ENCODE measurements at regions not wholly inside any gene's neighbourhood (a gene's known extent, or its start where the extent isn't known, plus 50 kb on each side); places are given as distances from the start of the nearest gene placed in this dataset.

GRCh38 chr6:63391203-63391970 lies 71.6 kb upstream of the LGSN start:
- no peaks in the 10 kb centered on the region for H3K79me2 ChIP-seq (ENCODE audit: insufficient read depth, low read length)
- no peak overlapping the region for H3K27ac ChIP-seq (ENCODE audit: low read depth, low read length)
- H3K4me3 ChIP-seq (ENCODE audit: insufficient read depth, low read length): no peak overlapping the region
- no peaks in the 10 kb centered on the region for H3K9me3 ChIP-seq (ENCODE audit: low read depth, low read length)
- no peaks in the 10 kb centered on the region for H3K27me3 ChIP-seq (ENCODE audit: insufficient read depth, low read length)
- TF ChIP-seq, protein P1, sequence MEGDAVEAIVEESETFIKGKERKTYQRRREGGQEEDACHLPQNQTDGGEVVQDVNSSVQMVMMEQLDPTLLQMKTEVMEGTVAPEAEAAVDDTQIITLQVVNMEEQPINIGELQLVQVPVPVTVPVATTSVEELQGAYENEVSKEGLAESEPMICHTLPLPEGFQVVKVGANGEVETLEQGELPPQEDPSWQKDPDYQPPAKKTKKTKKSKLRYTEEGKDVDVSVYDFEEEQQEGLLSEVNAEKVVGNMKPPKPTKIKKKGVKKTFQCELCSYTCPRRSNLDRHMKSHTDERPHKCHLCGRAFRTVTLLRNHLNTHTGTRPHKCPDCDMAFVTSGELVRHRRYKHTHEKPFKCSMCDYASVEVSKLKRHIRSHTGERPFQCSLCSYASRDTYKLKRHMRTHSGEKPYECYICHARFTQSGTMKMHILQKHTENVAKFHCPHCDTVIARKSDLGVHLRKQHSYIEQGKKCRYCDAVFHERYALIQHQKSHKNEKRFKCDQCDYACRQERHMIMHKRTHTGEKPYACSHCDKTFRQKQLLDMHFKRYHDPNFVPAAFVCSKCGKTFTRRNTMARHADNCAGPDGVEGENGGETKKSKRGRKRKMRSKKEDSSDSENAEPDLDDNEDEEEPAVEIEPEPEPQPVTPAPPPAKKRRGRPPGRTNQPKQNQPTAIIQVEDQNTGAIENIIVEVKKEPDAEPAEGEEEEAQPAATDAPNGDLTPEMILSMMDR (IDR thresholded peaks at IDR 0.05; ENCODE audit: extremely low read depth, low read depth, low read length): no peak
- no peaks in the 10 kb centered on the region for H3K36me3 ChIP-seq (ENCODE audit: insufficient read depth, low read length)
- no peak overlapping the region for H3K4me2 ChIP-seq (ENCODE audit: insufficient read depth, low read length)
- no peak for DNase-seq (ENCODE audit: insufficient read length, low spot score, missing footprints)
- no peak overlapping the region for H2AFZ ChIP-seq (ENCODE audit: low read length)
- H3K4me1 ChIP-seq (ENCODE audit: insufficient read depth, low read length): no peaks in the 10 kb centered on the region
- no peaks in the 10 kb centered on the region for H4K20me1 ChIP-seq (ENCODE audit: insufficient read depth, low read length)

DNA sequence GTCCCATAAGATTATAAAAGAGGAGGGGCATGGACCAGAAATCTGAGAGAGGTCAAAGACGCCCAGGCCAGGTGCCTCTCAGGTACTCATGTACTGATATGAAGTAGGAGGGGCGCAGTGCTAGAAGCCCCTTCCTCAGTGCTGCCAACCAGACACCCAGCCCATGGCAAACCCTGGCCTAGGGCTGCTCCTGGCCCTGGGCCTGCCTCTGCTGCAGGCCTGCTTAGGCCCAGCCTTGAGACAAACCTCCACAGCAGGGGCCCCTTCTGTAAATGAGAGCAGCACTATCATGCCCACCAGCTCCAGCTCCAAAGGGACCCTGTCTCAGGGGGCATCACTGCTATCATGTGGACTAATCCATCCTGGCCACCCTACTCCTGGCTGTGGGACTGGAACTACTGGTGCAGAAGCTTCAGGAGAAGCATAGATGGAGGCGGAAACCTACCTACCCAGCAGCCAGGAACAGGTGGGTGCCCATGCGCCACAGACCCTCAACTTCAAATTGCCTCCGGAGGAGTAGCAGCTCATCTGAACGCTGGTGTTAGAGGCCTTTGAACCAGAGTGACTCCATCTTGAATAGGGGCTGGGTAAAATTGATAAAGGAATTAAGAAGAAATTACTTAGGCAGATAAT lies 72.4 kb upstream of the LGSN start:
- Histone ChIP-seq H3K4me3 (ENCODE audit: insufficient read depth, low read length) (no peak overlapping the region), H3K27ac (ENCODE audit: low read depth, low read length) (no peak overlapping the region), H4K20me1 (ENCODE audit: insufficient read depth, low read length) (no peaks in the 10 kb centered on the region), H3K36me3 (ENCODE audit: insufficient read depth, low read length) (no peaks in the 10 kb centered on the region), H3K4me1 (ENCODE audit: insufficient read depth, low read length) (no peaks in the 10 kb centered on the region), H3K9me3 (ENCODE audit: low read depth, low read length) (no peaks in the 10 kb centered on the region), H2AFZ (ENCODE audit: low read length) (no peak overlapping the region), H3K4me2 (ENCODE audit: insufficient read depth, low read length) (no peak overlapping the region), H3K27me3 (ENCODE audit: insufficient read depth, low read length) (no peaks in the 10 kb centered on the region), H3K79me2 (ENCODE audit: insufficient read depth, low read length) (no peaks in the 10 kb centered on the region)
- no peak for DNase-seq (ENCODE audit: insufficient read length, low spot score, missing footprints)
- TF ChIP-seq, protein P1 (IDR thresholded peaks at IDR 0.05; ENCODE audit: extremely low read depth, low read depth, low read length): no peak

DNA sequence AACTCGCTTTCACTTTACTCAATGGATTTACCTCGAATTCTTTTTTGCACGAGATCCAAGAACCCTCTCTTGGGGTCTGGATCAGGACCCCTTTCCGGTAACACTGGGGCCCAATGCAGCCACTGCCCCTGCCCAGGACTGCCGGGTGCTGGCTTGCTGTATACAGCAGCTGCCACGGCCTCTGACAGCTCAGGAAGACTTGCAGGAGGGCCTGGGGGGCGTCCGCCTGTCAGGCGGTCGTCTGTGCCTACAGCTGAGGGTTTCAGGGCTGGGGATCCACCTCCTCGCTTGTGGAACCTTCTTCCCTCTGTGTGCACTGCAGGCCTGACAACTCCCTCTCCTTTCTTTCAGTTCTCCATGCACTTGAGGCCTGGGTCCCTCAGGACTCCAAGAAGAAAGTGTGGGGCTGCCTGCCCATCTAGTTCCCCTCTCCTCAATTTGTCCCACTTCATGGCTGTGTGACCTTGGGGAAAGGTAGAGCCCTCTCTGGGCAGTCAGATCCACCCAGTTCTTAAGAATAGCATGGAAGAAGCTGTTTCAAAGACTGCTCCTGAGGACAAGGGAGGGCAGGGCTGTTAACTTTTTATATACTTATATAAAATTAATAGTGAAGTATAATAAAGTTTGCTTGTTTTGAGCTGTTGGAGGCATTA lies 75.0 kb upstream of the LGSN start:
- Histone ChIP-seq H3K9me3 (ENCODE audit: low read depth, low read length) (no peaks in the 10 kb centered on the region), H4K20me1 (ENCODE audit: insufficient read depth, low read length) (no peaks in the 10 kb centered on the region), H3K79me2 (ENCODE audit: insufficient read depth, low read length) (no peaks in the 10 kb centered on the region), H2AFZ (ENCODE audit: low read length) (no peak overlapping the region), H3K36me3 (ENCODE audit: insufficient read depth, low read length) (no peaks in the 10 kb centered on the region), H3K4me2 (ENCODE audit: insufficient read depth, low read length) (no peak overlapping the region), H3K4me3 (ENCODE audit: insufficient read depth, low read length) (no peak overlapping the region), H3K4me1 (ENCODE audit: insufficient read depth, low read length) (no peaks in the 10 kb centered on the region), H3K27me3 (ENCODE audit: insufficient read depth, low read length) (no peaks in the 10 kb centered on the region), H3K27ac (ENCODE audit: low read depth, low read length) (no peak overlapping the region)
- DNase-seq (ENCODE audit: insufficient read length, low spot score, missing footprints): no peak
- TF ChIP-seq, protein P1 (IDR thresholded peaks at IDR 0.05; ENCODE audit: extremely low read depth, low read depth, low read length): no peak

DNA sequence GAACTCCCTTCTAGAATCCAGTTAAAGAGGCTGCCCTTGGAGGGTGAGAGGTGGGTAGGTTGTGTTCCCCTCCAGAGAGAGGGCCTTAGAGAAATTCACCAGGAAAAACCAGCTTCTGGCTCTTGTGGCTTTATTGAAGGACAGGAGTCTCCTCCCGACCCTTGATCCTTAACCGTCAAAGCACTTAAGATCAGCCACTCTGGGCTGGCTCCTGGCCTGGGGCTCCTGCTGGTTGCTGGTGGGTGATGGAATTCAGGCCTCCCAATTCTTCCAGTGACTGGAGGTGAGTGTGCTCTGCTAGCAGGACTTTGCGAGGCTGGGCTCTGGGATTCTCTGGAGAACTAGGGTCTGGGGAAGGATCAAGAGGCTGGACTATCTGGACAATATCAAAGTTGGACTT lies 75.6 kb upstream of the LGSN start:
- DNase-seq (ENCODE audit: insufficient read length, low spot score, missing footprints): no peak
- Histone ChIP-seq H3K36me3 (ENCODE audit: insufficient read depth, low read length) (no peaks in the 10 kb centered on the region), H3K4me2 (ENCODE audit: insufficient read depth, low read length) (no peak overlapping the region)

More for the DNA sequence above, 75.6 kb upstream of the LGSN start:
- Histone ChIP-seq H3K27ac (ENCODE audit: low read depth, low read length) (no peak overlapping the region), H2AFZ (ENCODE audit: low read length) (no peak overlapping the region), H3K4me3 (ENCODE audit: insufficient read depth, low read length) (no peak overlapping the region), H4K20me1 (ENCODE audit: insufficient read depth, low read length) (no peaks in the 10 kb centered on the region), H3K79me2 (ENCODE audit: insufficient read depth, low read length) (no peaks in the 10 kb centered on the region), H3K9me3 (ENCODE audit: low read depth, low read length) (no peaks in the 10 kb centered on the region), H3K27me3 (ENCODE audit: insufficient read depth, low read length) (no peaks in the 10 kb centered on the region), H3K4me1 (ENCODE audit: insufficient read depth, low read length) (no peaks in the 10 kb centered on the region)
- TF ChIP-seq, protein P1 (IDR thresholded peaks at IDR 0.05; ENCODE audit: extremely low read depth, low read depth, low read length): no peak
